ENCODE measurements at regions not wholly inside any gene's neighbourhood (a gene's known extent, or its start where the extent isn't known, plus 50 kb on each side); places are given as distances from the start of the nearest gene placed in this dataset.

DNA sequence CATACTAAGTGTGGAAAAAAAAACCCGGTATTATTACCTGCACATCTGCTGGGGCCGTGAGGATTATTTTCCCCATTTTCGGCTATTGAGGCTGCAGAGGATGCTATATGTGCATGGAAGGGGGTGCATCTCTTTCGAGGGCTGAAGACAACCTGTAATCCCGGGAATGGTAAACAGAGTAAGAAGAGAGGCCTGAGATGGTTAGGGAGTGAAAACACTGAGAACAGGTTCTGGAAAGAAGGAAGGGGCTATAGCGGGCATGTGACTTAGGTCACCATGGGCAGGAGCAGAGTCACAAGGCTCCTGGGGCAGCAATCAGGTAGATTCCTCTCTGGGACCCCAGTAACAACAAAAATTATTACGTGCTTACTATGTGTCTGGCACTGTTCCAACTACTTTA lies 299.1 kb downstream of the RRAGC start:
- no peaks in the 10 kb centered on the region for H3K9me2 ChIP-seq (ENCODE audit: insufficient read depth, low read length)
- H3K36me3 ChIP-seq (ENCODE audit: insufficient read depth, low read length) = no peaks in the 10 kb centered on the region
- no peak overlapping the region for H3K9ac ChIP-seq (ENCODE audit: low read length)
- H4K20me1 ChIP-seq (ENCODE audit: insufficient read depth) = no peaks in the 10 kb centered on the region
- no peak overlapping the region for H3K4me3 ChIP-seq (ENCODE audit: low read length)
- no peaks in the 10 kb centered on the region for H3F3A ChIP-seq (ENCODE audit: insufficient read depth, low read length, poor library complexity, severe bottlenecking)
- H3K79me2 ChIP-seq (replicated peaks; ENCODE audit: insufficient read depth, low read length) = no peaks in the 10 kb centered on the region
- H3K9me3 ChIP-seq (ENCODE audit: low read length) = no peaks in the 10 kb centered on the region
- H3K4me2 ChIP-seq (ENCODE audit: low read length) = no peak overlapping the region
- H3K27ac ChIP-seq (ENCODE audit: low read length) = no peak overlapping the region
- H2AFZ ChIP-seq (ENCODE audit: low read depth, low read length) = no peak overlapping the region
- TF ChIP-seq POLR2AphosphoS5 (IDR thresholded peaks at IDR 0.05) (no peak), EZH2 (IDR thresholded peaks at IDR 0.05; ENCODE audit: borderline replicate concordance, insufficient read depth, low read length, poor library complexity, severe bottlenecking) (no peak), EP300 (conservative IDR thresholded peaks at IDR 0.05; ENCODE audit: poor library complexity, severe bottlenecking) (no peak), TAF1 (IDR thresholded peaks at IDR 0.05; ENCODE audit: low read depth) (no peak), SMC3 (conservative IDR thresholded peaks at IDR 0.05; ENCODE audit: poor library complexity) (no peak), RAD21 (conservative IDR thresholded peaks at IDR 0.05) (no peak), MXI1 (conservative IDR thresholded peaks at IDR 0.05; ENCODE audit: poor library complexity, severe bottlenecking) (no peak)
- TF ChIP-seq, protein P1, sequence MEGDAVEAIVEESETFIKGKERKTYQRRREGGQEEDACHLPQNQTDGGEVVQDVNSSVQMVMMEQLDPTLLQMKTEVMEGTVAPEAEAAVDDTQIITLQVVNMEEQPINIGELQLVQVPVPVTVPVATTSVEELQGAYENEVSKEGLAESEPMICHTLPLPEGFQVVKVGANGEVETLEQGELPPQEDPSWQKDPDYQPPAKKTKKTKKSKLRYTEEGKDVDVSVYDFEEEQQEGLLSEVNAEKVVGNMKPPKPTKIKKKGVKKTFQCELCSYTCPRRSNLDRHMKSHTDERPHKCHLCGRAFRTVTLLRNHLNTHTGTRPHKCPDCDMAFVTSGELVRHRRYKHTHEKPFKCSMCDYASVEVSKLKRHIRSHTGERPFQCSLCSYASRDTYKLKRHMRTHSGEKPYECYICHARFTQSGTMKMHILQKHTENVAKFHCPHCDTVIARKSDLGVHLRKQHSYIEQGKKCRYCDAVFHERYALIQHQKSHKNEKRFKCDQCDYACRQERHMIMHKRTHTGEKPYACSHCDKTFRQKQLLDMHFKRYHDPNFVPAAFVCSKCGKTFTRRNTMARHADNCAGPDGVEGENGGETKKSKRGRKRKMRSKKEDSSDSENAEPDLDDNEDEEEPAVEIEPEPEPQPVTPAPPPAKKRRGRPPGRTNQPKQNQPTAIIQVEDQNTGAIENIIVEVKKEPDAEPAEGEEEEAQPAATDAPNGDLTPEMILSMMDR (IDR thresholded peaks at IDR 0.05; ENCODE audit: poor library complexity, severe bottlenecking) = no peak
- TF ChIP-seq, protein P2, sequence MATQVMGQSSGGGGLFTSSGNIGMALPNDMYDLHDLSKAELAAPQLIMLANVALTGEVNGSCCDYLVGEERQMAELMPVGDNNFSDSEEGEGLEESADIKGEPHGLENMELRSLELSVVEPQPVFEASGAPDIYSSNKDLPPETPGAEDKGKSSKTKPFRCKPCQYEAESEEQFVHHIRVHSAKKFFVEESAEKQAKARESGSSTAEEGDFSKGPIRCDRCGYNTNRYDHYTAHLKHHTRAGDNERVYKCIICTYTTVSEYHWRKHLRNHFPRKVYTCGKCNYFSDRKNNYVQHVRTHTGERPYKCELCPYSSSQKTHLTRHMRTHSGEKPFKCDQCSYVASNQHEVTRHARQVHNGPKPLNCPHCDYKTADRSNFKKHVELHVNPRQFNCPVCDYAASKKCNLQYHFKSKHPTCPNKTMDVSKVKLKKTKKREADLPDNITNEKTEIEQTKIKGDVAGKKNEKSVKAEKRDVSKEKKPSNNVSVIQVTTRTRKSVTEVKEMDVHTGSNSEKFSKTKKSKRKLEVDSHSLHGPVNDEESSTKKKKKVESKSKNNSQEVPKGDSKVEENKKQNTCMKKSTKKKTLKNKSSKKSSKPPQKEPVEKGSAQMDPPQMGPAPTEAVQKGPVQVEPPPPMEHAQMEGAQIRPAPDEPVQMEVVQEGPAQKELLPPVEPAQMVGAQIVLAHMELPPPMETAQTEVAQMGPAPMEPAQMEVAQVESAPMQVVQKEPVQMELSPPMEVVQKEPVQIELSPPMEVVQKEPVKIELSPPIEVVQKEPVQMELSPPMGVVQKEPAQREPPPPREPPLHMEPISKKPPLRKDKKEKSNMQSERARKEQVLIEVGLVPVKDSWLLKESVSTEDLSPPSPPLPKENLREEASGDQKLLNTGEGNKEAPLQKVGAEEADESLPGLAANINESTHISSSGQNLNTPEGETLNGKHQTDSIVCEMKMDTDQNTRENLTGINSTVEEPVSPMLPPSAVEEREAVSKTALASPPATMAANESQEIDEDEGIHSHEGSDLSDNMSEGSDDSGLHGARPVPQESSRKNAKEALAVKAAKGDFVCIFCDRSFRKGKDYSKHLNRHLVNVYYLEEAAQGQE (IDR thresholded peaks at IDR 0.05; ENCODE audit: borderline replicate concordance) = no peak
- H3K27me3 ChIP-seq (ENCODE audit: insufficient read depth, low read depth, low read length) = no peaks in the 10 kb centered on the region

DNA sequence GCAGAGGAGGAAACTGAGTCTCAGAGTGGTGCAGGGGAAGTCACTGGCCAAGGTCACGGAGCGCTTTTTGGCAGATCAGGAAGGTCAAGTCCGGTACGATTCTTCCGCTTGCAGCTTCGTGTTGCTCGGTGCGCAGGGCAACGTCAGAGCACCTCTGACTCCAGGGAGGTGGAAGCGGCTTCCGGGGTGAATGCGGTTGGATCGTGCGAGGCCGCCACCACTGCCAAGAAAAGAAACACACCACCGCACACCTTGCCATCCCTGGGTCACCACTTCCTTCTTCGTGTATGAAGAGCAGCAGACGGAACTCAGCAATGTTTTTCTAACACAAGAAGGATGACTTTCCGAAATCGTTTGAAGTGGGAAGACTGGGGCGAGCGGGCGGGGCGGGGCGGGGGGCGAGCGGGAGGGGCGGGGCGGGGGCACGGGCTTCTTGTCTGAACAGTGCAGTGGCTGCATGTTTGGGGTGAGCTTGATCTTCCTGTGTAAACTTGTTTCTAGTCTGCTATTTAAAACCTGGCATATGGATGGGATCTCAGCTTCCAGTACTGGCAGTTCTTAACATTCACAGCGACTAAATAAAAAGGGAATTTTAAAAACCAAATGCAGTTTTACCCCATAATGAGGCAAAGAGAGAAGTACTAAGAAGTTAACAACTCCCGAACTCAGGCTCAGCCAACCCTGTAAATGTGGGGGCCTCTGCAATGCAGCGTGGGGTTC lies 300.0 kb downstream of the RRAGC start:
- Histone ChIP-seq H3K27ac (ENCODE audit: low read length) (no peak overlapping the region), H3F3A (ENCODE audit: insufficient read depth, low read length, poor library complexity, severe bottlenecking) (no peaks in the 10 kb centered on the region), H3K27me3 (ENCODE audit: insufficient read depth, low read depth, low read length) (no peaks in the 10 kb centered on the region), H4K20me1 (ENCODE audit: insufficient read depth) (no peaks in the 10 kb centered on the region), H3K9me3 (ENCODE audit: low read length) (no peaks in the 10 kb centered on the region), H2AFZ (ENCODE audit: low read depth, low read length) (no peak overlapping the region), H3K9ac (ENCODE audit: low read length) (no peak overlapping the region), H3K4me3 (ENCODE audit: low read length) (no peak overlapping the region), H3K36me3 (ENCODE audit: insufficient read depth, low read length) (no peaks in the 10 kb centered on the region), H3K9me2 (ENCODE audit: insufficient read depth, low read length) (no peaks in the 10 kb centered on the region), H3K79me2 (replicated peaks; ENCODE audit: insufficient read depth, low read length) (no peaks in the 10 kb centered on the region), H3K4me2 (ENCODE audit: low read length) (no peak overlapping the region)
- TF ChIP-seq EP300 (conservative IDR thresholded peaks at IDR 0.05; ENCODE audit: poor library complexity, severe bottlenecking) = no peak
- no peak for TF ChIP-seq TAF1 (IDR thresholded peaks at IDR 0.05; ENCODE audit: low read depth)
- no peak for TF ChIP-seq SMC3 (conservative IDR thresholded peaks at IDR 0.05; ENCODE audit: poor library complexity)
- TF ChIP-seq EZH2 (IDR thresholded peaks at IDR 0.05; ENCODE audit: borderline replicate concordance, insufficient read depth, low read length, poor library complexity, severe bottlenecking) = no peak
- TF ChIP-seq RAD21 (conservative IDR thresholded peaks at IDR 0.05) = no peak
- TF ChIP-seq, protein P1 (IDR thresholded peaks at IDR 0.05; ENCODE audit: poor library complexity, severe bottlenecking) = no peak
- no peak for TF ChIP-seq MXI1 (conservative IDR thresholded peaks at IDR 0.05; ENCODE audit: poor library complexity, severe bottlenecking)

Measured in neural cell (in vitro differentiated cells).